ENCODE measurements at regions not wholly inside any gene's neighbourhood (a gene's known extent, or its start where the extent isn't known, plus 50 kb on each side); places are given as distances from the start of the nearest gene placed in this dataset.

DNA sequence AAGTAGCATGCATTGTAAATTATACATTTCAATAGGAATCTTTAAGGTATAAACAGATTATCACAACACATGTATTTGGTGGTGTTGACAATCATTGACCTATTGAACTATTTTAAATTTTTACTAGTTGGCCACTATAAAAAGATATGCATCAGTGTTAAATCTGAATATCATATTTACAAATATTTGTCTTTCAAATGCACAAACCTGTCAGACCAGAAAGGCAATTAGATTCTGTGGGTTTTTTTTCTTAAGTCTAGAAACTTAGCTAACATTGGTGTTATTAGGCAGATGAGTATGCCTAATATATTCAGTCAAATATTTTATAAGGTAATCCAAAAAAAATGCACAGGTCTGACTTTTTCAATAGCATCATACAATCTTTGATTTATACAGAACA lies 241.4 kb upstream of the DGKB start:
- TF ChIP-seq POLR2AphosphoS5 (IDR thresholded peaks at IDR 0.05) (no peak), POLR2A (IDR thresholded peaks at IDR 0.05) (no peak)
- TF ChIP-seq, protein P1, sequence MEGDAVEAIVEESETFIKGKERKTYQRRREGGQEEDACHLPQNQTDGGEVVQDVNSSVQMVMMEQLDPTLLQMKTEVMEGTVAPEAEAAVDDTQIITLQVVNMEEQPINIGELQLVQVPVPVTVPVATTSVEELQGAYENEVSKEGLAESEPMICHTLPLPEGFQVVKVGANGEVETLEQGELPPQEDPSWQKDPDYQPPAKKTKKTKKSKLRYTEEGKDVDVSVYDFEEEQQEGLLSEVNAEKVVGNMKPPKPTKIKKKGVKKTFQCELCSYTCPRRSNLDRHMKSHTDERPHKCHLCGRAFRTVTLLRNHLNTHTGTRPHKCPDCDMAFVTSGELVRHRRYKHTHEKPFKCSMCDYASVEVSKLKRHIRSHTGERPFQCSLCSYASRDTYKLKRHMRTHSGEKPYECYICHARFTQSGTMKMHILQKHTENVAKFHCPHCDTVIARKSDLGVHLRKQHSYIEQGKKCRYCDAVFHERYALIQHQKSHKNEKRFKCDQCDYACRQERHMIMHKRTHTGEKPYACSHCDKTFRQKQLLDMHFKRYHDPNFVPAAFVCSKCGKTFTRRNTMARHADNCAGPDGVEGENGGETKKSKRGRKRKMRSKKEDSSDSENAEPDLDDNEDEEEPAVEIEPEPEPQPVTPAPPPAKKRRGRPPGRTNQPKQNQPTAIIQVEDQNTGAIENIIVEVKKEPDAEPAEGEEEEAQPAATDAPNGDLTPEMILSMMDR (IDR thresholded peaks at IDR 0.05): no peak
